HG02571 (cell line): ENCODE measurements at regions not wholly inside any gene's neighbourhood (a gene's known extent, or its start where the extent isn't known, plus 50 kb on each side); places are given as distances from the start of the nearest gene placed in this dataset.
A peak's percentile ranks its signal among the peaks of the same experiment; 100 is the strongest.
"Not testable (repeated sequence)": the region's sequence is repeated elsewhere in the genome, so short reads cannot be mapped to it uniquely, and the experiment has no call there.

ENCODE experiments used
- ATAC-seq: cut with Tn5 transposase; IDR thresholded peaks from one replicate; pipeline ENCODE4 v1.9.1; 2021; ENCODE audit warnings: mild to moderate bottlenecking, moderate library complexity; ENCODE audit not compliant: unreplicated experiment

DNA sequence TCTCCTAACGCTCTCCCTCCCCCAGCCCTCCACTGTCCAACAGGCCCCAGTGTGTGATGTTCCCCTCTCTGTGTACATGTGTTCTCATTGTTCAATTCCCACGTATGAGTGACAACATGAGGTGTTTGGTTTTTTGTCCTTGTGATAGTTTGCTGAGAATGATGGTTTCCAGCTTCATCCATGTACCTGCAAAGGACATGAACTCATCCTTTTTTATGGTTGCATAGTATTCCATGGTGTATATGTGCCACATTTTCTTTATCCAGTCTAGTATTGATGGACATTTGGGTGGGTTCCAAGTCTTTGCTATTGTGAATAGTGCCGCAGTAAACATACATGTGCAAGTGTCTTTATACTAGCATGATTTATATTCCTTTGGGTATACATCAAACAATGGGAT is 347.4 kb downstream of the MAGEE1 start:
- ATAC-seq = not testable (repeated sequence)

DNA sequence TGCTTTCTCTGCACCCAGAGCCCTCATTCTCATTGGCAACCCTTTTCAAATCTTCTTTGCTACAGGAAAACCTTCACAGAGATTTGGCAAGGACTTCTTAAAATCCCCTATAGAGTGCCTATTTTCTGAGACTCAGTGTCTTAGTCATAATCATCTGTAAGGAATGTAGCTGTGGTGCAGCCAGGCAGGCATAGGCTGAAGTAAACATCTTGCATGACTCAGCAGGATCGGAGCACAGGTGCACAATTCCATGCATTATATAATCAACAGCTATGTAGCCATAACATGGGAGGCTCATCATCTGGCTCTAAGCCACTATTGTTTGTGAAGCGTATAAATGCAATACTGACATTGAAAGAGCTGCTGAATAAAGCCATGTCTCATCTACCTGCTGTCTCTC is 368.8 kb downstream of the MAGEE1 start:
- ATAC-seq = no peak

DNA sequence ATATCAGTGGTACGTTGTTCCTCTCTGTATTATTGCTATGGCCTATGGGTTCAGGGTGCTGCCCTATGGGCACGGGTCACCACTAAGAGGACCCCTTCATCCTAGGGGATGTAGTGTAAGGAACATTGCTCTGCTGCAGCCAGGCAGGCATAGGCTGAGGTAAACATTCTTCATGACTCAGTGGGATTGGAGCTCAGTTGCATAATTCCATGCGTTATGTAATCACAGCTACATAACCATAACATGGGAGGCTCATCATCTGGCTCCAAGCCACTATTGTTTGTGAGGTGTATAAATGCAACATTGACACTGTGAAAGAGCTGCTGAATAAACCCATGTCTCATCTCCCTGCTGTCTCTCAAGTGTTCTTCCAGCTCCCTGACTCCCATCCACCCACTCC is 375.2 kb downstream of the MAGEE1 start:
- ATAC-seq = no peak

DNA sequence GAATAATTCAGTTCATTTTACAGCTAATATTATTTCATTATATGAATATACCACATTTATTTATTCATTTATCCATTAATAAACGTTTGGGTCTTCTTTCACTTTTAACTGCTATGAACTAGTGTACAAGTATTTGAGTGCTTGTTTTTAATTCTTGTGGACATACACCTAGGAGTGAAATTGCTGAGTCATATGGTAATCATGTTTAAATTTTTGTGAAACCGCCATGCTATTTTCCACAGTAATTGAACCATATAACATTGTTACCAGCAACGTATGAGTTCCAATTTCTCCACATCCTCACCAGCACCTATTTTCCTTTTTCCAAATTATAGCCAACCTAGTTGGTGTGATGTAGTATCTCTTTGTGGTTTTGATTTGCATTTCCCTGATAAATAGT is 388.2 kb downstream of the MAGEE1 start:
- no peak for ATAC-seq

DNA sequence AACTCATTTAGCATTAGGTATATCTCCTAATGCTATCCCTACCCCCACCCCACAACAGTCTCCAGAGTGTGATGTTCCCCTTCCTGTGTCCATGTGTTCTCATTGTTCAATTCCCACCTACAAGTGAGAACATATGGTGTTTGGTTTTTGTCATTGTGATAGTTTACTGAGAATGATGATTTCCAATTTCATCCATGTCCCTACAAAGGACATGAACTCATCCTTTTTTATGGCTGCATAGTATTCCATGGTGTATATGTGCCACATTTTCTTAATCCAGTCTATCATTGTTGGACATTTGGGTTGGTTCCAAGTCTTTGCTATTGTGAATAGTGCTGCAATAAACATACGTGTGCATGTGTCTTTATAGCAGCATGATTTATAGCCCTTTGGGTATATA is 389.8 kb downstream of the MAGEE1 start:
- ATAC-seq = not testable (repeated sequence)

DNA sequence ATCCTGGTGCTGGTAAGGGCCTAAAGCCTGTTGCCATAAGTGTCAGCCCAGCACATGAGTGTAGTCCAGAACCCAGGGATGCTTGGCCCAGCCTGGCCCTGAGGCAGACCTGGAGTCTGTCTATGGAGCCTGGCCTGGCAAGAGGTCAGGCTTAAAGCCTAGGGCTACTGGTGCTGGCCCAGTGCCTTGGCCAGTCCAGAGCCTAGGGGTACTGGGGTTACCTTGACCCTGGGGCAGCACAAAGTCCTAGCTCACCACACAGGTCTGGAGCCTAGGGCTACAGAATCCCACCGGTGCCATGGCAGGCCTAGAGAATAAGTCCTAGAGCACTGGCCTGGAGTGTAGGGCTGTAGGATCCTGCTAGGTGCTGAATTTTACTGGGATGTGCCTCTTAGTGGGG is 393.8 kb downstream of the MAGEE1 start:
- no peak for ATAC-seq

DNA sequence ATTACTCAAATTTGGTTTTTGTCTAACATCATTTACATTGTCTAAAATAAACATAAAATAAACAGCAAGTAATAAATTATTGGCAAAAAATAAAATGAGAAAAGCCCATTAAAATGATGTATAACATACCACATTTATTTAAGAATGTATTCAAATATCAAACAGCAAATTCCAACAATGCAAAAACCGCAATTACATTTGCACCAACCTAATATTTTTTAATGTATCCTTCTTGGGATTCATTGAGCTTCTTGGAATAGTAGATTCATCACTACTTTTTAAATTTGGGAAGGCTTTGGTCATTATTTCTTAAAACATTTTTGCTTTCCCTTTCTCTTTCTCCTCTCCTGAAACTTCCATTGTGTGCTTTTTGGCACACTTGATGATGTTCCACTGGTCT is 400.2 kb downstream of the MAGEE1 start:
- no peak for ATAC-seq

DNA sequence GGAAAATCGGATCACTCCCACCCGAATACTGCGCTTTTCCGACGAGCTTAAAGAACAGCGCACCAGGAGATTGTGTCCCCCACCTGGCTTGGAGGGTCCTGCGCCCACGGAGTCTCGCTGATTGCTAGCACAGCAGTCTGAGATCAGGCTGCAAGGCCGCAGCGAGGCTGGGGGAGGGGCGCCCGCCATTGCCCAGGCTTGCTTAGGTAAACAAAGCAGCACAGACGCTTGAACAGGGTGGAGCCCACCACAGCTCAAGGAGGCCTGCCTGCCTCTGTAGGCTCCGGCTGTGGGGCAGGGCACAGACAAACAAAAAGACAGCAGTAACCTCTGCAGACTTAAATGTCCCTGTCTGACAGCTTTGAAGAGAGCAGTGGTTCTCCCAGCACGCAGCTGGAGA is 413.4 kb downstream of the MAGEE1 start:
- not testable (repeated sequence) for ATAC-seq

DNA sequence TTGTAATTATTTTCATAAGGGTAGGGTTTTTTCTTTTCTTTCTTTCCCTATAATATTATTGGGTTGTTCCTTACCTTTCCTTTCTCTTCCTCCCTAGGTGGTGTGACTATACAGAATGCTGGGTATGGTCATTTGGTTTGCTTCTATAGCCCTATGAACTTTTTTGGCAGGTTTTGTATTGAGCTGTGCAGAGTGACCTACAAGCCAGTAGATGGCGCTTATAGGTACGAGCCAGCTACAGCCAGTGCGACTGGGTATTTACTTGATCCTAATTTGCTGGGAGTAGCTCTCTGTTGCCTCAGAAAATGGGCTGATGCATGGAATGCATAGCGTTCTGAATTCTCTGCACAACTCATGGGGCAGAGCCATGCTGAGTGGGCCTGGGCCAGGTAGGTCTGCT is 423.3 kb downstream of the MAGEE1 start:
- ATAC-seq = no peak

DNA sequence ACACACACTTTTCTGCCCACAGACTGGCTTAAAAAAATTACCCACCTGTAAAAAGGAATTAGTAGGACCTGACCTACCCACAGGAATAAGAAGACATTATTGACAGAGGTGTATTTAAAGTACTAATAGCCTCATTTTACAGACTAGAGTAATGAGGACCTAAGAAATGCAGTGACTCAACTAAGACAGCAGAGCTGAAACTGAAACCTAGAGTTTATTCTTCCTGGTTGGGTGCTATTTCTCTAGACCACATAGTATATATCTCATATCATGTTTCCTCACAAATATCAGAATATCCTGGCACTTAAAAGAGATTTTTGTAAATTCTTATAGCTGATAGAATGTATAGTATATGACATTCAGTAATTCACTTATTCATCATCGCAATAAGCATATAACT is 435.0 kb downstream of the MAGEE1 start:
- ATAC-seq = no peak

DNA sequence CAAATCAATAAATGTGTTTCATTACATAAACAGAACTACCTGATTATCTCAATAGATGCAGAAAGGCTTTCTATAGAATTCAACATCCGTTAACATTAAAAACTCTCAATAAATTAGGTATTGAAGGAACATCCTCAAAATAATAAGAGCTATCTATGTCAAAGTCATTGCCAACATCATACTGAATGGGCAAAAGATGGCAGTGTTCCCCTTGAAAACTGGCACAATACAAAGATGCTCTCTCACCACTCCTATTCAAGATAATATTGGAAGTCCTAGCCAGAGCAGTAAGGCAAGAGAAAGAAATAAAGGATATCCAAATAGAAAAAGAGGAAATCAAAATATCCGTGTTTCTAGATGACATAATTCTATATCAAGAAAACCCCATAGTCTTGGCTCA is 466.4 kb downstream of the MAGEE1 start:
- ATAC-seq = no peak

DNA sequence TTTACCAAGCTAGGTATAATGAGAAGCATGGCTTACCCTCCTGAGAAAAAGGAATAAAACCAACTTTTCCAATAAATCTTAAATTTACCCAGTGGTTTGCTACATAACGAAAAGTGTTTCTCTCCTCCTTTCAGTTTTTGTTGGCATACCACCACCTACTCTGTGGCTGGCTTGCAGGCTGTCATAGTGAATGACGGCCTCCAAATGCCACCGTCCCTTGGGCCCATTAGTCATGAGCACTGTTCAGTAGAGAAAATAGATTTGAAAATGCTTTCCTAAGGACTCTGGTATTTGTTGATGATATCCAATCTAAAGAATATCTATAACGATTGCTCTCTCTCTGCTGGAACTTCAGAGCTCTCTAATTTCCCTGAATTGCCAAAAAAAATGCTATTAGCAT is 488.3 kb downstream of the MAGEE1 start:
- no peak for ATAC-seq

DNA sequence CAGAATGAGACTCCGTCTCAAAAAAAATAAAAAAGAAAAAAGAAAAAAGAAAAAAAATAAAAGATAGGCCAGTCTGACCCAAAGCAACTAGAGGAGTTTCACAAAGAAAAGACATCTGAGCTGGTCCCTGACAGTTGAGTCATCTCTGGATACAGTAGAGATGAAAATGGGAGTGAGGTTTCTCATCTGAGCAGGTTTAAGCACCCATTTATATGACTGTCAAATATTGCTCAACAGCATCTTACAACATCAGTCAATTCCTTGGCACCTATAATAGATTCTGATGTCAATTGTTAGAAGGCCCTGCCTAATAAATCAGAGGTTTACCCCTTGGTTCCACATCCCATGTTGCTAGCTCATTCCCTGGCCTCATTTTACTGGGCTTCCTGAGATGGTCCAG is 490.5 kb downstream of the MAGEE1 start:
- ATAC-seq = no peak

DNA sequence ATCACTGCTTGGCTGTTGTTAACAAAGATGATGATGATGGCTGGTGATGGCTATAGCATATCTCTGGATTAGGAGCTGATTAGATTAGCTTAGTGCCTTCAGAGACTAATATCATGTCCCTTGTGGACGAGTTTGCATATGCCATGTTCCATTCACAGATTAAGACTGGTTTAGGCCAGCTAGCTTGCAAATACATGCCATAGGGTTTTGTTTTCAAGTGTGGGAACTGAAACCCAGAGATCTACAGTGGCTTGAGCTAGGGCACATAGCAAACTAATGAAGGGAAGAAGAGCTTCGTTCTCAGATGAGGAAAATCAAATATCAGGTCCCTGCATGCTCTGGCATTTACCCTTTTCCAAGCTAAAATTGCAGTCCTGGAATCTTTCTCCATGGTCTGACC is 492.3 kb downstream of the MAGEE1 start:
- ATAC-seq = no peak

DNA sequence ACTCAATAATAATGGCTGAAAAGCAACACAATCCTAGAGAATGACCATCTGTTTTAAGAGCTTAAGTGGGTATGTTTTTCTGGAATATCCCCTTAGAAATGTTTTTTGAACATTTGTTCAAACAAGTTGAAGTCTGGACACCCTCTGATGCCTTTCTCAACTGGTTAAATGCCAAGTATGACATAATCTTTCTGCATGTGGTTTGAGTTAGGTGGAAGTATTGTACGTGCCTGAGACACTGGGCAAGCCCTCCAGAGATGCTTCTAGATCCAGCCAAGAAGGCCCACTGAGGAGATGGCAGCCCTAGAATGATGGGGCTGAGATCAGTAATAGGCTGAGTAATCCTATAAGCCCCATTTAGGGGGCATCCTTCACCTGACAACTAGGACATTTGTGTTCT is 493.1 kb downstream of the MAGEE1 start:
- ATAC-seq = no peak

DNA sequence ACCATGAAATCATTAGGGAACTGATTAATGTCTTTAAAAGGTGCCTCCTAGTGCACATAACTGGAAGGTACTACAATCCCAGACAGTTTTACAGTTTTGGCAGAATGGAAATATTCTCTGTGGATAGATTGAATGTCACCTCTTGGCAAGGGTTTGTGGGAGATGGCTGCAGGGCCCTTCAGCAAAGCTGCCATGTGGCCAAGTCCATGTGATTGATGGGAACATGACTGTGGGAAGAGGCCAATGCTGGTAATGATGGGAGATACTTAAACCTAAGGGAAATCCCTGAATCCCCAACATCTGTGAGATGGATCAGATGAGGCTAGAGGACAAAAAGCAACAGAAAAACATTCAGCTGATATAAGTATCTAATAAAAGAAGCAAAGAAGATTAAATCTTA is 493.7 kb downstream of the MAGEE1 start:
- ATAC-seq = no peak

DNA sequence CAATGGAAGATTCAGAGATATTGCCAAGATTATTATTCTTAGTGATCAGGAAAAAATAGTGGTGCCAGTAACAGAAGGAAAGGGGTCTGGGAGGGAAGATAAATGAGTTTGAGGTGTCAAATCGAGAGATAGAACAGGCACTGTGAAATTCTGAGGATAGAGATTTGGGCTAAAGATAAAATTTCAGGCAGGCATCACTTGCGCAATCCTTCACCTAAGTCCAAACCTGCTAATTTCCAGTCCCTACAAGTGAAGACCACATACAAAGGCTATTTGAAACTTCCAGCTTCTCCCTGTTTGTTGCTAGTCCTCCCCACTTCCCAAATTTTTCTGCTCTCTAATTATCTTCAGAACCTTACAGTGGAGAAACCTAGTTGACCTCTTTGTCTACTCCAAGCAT is 494.6 kb downstream of the MAGEE1 start:
- ATAC-seq = no peak

DNA sequence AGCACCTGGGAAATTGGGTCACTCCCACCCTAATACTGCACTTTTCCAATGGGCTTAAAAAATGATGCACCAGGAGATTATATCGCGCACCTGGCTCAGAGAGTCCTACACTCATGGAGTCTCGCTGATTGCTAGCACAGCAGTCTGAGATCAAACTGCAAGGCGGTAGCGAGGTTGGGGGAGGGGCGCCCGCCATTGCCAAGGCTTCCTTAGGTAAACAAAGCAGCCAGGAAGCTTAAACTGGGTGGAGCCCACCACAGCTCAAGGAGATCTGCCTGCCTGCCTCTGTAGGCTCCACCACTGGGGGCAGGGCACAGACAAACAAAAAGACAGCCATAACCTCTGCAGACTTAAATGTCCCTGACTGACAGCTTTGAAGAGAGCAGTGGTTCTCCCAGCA is 497.1 kb downstream of the MAGEE1 start:
- not testable (repeated sequence) for ATAC-seq

DNA sequence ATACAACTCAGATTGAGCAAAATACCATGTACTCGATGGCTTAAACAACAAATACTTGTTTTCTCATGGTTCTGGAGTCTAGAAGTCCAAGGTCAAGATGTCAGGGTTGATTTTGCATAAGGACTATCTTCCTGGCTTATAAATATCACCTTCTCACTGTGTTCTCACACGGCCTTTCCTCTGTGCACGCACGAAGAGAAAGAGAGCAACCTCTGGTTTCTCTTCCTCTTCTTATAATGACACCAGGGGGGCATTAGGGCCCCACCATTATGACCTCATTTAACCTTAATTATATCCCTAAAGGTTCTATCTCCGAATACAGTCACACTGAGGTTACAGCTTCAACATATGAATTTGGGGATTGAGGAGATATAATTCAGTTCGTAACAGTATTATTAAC is 504.0 kb downstream of the MAGEE1 start:
- ATAC-seq = peak; percentile 70

DNA sequence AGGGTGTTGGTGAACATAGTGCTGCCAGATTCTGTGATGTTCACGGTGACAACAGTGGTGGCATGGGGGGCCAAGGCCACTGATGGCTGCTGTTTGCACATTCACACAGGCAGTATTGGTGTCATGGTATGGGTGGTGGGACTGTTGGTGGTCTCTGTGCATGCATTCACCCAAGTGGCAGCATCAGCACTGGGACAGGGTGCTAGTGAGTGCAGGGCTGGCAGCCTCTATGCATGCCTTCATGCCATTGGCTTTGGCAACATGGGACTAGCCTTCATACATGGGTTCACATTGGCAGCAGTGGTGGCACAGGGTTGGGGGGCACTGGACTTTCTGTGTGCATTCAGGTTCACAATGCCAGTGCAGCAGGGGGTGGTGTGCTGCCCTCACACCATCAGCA is 489.7 kb upstream of the FGF16 start:
- no peak for ATAC-seq

DNA sequence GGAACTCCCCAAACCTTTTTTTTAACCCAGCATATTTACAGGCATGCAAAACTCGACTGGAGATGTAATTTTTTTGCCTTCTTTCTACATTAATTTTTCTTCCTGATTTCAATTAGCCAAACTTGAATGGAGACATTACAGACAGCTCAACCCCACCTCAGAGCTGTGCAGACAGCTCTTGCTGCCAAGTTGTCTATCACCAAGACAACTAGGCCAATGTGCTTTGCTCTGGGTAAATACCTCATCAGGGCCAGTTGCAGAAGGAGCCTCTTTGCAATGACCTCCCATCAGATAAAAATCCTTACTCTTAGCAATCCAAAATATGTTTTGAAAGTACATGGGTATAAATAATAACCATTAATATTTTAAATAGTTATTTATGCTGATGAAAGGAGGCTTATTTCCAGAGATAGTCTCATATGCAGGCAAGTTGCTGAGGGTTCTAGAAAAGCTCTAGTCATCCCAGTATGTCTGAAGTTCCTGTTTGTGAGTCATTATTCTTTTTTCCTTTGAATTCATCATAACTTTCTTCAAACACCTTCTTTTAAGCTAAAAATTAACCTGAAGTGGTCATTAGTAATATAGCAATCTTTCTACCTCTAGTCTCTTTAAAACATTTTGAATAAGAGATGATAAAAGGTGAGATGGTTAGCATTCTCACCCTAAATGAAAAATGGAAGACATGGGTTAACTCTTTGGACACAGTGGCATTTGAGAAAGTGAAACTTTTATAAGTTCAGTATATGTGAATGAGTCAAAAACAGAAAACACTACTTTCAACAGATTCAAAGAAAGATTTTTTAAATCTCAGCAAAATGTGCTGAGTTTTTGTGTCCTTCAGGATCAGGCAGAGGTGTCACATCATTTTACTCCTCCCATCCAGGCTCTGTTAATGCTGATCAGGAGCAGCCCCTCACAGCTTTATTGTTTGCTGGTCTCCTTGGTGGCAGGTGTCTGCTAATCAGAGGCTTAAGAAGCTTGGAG is 475.5 kb upstream of the FGF16 start:
- ATAC-seq = peak; percentile 49

DNA sequence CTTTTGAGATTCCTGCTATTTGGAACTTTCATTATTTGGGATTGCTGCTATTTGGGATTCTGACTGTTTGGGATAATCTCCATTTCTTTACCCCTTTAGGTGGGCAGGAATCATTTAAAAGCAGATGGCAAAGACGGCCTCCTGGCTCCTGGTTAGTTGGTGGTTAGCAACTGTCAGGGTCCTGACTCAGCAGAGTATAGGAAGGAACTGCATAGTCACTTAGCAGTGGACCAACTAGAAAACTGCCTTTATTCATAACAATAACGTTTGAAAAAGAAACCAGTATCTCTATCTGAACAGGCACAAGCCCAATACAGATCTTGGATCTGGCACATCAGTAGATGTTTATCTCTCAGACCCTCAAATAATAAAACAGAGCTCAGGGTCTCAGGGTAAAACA is 469.7 kb upstream of the FGF16 start:
- ATAC-seq = no peak

DNA sequence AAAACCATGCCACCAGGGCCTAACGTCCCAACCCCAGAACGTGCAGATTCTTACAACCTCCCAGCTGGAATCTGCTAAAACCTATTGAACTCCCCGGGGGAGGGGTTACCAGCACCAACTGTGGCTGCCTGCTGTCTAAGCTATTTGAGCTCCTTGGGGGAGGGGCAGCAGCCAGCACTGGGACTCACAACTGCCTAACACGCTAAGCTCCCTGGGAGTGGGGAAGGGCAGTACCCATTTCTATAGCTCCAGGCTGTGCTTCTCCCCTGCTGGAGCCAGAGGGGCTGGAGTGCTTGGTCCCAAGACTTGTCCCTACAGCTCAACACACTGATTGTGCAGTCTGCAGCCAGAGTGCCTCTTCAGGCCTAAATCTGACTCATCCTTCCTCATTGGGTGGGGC is 459.8 kb upstream of the FGF16 start:
- no peak for ATAC-seq
